Inferior parietal cortex (tissue), 1 donor: ENCODE measurements at regions not wholly inside any gene's neighbourhood (a gene's known extent, or its start where the extent isn't known, plus 50 kb on each side); places are given as distances from the start of the nearest gene placed in this dataset.

Experiments used
- DNase-seq: peaks from one replicate; pipeline ENCODE4 v3.0.0-alpha.2; 2016; ENCODE audit errors: extremely low spot score

DNA sequence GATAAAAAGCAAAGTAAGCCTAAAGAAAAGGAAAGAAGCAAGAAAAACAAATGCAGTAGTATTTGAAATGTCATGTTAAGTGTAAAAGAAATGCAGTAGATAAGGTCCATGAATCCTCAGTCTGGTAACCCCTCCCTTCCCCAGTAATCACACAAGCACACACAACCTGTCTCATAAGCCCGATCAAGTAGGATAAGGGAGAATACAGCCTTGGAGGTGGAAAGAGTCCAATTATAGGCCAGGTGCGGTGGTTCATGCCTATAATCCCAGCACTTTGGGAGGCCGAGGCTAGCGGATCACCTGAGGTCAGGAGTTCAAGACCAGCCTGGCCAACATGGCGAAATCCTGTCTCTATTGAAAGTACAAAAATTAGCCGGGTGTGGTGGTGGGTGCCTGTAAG lies 117.9 kb downstream of the GADD45G start:
- no peak for DNase-seq

DNA sequence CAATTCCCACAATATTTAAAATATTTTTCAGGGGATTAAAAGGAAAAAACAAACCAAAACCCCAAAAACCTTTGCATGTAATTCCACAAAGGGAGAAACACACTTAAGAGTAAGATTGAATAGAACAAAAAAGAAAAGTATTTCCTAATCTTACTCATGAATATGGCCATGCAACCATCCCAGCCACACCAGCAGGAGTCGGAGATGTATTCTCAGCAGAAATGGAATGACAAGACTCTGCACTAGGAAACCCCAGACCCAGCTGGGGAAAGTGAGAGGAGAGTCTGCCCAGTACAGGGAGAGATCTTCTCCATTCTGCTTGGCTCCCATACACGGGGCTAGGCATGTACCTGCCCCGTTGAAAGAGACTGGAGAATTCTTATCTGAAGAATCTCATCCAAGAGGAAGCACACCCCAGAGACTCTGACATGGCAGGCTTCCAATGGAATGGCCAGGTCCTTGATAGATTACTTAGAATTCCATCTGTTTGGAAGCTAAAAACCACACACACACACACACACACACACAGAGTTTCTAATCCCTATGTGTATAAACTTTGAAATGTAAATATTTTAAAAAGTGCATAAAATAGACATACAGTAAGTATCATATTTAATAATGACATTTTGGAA lies 118.8 kb downstream of the GADD45G start:
- no peak for DNase-seq

DNA sequence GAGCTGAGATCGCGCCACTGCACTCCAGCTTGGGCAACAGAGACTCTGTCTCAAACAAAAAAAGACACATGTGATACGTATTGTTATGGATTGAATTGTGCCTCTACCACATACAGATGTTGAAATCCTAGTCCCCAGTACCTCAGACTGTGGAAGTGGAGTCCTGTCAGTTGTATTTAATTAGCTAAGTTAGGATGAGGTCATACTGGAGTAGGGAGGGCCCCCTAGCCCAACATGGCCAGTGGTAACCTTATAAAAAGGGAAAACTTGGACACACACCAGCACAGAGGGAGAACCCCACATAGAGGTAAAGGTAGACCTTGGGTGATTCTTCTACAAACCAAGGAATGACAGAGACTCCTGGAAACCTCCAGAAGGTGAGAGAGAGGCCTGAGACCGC lies 119.8 kb downstream of the GADD45G start:
- DNase-seq, result no peak

DNA sequence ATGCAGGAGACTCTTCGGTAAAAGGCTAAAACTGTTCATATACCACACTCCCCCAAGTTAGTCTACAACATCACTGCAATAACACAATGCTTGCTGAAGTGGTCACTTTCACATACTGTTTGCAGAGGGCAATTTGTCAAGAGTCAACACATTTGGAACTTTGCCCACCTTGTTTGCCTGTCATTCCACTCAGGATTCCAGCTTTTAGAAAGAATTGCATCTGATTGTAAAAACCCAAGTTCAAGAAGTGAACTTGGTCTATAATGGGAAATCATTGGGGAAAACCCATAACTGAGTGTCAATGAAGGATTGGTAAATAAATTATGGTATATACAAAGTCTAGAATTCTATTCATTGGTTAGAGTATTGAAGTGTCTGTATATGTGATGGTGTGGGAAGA lies 120.5 kb downstream of the GADD45G start:
- no peak for DNase-seq

DNA sequence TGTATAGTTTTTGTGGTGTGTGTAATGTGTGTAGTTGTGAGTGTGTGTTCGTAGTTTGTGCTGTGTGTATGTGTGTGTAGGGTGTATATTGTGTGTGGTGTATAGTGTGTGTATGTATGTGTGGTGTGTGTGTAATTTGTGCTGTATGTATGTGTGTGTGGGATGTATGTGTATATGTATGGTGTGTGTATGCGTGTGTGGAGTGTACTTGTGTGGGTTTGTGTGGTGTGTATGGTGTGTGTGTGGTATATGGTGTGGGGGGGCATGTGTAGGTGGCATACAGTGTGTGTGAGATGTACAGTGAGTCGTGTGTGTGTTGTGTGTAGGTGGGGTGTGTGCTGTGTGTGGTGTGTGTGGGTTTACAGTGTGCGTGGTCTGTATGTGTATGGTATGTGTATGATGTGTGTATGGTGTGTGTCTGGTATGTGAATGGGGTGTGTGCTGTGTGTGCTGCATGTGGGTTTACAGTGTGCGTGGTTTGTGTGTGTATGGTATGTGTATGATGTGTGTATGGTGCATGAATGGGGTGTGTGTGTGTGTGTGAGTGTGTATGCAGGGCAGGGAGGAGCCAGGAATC lies 125.2 kb downstream of the GADD45G start:
- no peak for DNase-seq

DNA sequence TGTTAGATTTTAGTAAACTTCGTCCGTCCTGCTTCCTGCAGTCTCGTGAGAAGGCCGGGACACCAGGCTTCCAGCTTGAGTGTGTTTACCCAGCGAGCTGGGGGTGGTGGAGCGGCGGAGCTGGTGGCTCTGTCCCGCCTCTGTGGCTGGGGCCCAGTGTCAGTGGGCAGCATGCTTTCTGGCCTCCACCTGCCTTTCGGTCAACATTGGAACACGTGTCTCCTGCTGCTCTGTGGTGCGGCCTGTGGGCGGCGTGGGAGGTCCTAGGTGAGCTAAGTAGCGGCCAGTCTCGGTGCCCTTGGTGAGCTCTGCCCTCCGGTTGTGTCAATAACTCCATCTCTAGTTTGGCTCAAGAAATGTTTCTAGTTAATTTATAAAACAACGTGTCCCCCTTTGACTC lies 125.9 kb downstream of the GADD45G start:
- DNase-seq, result no peak

DNA sequence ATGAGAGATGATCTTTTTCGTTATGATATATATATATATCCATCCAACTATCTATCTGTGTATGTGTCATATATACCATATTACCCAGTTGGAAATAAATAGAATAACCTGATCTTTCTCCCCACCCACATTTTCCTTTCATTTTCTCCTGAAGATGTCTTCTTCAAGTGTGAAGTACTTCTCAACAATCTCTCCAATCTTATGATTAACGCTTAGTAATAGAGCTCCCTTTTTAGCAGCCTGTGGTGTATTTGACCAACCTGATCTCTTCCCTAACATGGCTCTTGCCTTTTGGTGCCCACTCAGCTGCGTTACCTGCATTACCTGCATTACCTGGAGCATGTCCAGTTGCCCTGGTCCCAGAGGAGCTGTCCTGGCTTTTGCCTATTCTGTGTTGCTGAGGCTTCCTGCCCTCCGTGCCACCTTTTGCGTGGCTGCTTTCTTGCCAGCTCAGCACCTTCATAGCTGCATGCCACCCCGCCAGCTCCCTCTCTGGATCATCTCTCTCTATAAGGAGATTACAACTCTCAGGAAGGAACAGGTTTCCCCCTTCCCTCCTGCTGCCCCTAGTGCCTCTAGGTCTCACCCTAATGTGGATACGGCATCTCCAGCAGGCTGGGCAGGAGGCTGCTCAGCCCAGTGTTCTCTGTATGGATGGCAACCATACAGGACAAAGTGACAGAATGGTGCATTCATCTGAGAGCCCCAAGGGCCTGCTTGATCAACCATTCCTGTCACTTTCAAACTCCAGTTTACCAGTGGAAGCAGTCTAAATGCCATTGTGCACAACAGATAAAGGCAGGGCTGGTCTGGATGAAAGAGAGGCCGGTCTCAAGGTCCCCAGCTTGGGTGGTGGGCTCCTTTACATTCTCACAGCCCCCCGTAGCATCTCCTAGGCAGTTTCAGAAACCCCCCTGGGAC lies 126.7 kb downstream of the GADD45G start:
- DNase-seq, result no peak

DNA sequence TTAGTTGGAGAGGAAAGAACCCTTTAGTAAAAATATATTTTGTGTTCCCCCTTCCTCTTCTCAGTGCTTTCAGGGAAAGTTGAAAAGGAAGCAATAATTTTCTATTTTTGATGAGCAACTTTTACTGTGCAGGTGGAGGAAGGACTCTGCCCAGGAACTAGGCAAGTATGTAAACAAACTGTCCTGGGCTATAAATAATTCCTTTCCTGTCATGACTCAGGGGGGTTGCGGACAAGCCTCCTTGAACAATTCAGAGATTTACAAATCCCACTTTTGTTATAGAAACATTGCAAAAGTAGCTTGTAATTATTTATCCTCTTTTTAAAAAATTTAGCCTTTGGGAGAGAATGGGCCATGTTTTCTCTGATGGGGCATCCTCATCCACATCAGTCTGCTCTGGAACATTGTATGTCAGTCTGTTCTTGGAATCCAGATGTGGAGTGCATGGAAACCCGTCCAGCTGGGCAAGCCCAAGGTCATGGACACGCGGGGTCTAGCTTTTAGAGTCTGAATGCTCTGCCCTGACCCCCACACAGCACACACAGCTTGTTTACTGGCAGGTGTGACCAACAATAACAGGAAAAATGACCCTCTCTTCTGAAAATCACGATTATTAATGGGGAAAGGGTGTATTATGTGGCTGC lies 127.6 kb downstream of the GADD45G start:
- DNase-seq, result no peak

DNA sequence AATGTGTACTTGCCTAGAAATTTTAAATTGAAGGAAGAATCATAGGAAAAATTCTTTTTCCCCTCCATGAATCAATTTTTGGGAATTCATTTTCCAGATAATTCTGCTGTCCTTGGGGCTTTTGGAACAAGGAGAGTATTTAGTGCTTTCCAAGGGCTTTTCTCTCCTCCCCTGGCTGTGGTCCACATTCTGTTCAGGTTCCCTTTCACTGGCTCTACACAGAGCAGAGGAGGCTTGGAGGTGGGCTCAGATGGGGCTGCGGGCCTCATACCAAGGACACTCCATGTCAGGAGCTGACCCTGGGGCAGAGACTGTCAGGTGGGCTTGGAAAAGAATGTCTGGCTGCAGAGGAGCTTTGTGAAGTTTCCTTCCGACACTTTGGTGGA lies 128.1 kb downstream of the GADD45G start:
- DNase-seq, result no peak

DNA sequence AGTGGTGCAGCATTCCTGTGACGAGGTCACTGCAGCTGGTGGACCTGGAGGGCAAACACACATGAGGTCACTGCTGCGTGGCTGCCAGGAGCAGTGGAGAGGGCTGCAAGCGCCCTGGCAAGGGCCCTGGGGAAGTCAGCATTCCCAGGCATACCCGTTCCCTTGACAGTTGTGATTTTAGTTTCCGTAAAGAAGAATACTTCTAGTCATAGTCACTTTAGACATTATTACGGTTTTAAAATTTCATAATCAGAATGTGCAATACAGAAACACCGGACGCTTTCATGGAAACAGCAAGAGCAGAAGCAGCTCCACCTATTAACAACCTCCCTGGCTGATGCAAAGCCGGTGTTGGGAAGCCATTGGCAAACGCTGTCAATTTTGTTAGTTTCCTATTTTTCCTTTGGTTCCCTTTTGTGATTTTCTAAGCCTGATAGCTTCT lies 129.8 kb downstream of the GADD45G start:
- no peak for DNase-seq

DNA sequence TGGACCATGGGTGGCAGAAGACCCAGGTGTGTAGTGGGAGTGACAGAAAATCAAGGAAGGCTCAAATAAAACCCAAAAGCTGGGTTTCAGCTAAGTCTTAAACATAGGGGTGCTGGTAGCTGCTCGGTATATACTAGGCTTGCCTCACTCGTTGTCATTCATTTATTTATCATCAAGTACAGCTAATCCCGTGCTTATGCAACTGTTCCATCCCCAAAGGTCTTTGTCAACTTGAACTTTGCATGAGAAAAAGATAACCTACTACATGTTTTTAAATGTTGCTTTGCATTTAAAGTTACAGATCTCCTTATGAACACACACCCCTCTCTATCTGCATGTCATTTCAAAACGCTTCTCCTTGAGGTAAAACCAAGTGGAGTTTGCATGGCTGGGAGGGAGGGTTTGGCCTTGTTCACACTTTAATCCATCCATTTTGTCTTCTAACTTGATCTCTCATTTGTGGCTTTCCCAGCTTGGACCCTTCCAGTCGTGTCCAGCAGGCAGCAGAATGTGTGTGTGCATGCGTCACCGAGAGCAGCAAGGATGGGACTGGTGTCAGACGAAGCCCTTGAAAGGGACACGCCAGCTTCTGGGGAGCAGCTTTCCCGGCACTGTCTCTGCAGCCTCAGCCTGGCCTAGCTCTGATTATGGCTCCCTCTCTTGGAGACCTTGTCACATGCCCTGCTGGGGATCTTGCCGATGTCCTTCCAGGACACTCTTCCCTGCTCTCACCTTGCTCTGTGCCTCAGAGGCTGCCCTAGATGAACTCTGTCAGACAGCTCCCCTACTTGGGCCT lies 133.5 kb downstream of the GADD45G start:
- DNase-seq, result no peak

DNA sequence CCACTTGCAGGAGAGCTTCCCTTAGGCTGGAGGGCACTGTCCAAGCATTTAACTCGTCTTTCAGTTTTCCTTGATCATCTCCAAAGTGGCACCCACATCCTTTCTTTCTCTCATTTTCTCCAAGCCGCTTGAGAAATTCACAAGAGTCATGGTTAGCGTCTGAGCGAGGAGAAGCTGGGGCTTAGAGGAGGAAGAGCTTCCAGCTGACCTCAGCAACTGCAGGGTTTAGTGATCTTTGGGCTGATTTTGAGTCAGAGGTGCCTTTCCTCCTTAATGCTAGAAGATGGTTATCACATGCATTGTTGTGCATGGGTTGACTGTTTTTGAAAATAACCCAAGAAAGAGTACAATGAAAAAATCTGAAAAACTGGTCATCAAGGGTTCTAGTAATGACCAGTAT lies 134.7 kb downstream of the GADD45G start:
- no peak for DNase-seq

DNA sequence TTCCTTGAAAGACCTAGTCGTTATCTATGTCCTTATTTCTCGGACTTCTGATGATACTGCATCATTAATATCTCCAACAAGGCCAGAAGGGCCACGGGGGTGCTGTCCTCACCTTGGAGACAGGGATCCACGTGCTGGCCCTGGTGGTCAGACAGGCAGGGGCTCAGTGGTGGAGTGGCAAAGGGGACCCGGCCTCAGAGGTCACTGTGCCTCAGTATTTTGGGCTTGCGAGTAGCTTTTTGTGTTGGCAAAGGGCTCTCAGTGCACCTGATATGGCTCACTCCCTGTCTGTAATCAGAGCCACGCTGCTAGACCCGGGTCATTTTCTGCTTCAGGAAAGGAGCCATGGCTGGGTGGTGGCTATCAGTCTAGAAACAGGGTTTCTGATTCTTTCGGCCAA lies 135.1 kb downstream of the GADD45G start:
- DNase-seq, result no peak

DNA sequence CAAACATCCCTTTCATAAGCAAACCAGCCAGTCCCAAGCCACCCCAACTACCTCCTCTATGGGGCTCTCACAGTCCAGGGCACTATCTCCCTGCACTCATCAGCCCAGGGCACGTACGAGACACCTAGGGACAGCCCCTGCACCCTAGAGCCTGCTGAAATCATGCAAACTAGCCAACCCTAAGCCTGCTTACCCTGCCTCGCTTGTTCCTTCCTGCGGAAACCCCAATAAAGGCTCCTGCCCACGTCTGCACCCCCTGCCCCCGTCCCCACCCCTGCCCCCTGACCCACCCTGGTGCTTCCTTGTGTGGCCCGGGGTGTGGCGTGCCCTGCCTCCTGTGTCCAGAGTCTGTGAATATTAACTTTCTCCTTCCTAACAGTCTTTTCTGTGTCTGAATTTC lies 135.9 kb downstream of the GADD45G start:
- DNase-seq, result no peak

DNA sequence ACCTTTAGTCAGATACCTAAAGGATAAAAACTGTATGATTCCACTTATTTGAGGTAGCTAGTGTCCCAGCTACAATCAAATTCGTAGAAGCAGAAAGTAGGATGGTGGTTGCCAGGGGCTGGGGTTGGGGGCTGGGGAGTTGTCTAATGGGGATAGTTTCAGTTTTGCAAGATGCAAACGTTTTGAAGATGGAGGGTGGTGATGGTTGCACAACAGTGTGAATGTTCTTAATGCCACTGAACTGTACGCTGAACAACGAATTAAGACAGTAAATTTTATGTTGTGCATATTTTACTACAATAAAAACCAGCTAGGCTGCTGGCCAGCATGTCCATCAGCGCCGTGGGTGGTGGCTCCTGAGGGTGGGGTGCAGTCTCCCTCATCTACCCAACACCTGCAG lies 137.8 kb downstream of the GADD45G start:
- DNase-seq, result no peak

DNA sequence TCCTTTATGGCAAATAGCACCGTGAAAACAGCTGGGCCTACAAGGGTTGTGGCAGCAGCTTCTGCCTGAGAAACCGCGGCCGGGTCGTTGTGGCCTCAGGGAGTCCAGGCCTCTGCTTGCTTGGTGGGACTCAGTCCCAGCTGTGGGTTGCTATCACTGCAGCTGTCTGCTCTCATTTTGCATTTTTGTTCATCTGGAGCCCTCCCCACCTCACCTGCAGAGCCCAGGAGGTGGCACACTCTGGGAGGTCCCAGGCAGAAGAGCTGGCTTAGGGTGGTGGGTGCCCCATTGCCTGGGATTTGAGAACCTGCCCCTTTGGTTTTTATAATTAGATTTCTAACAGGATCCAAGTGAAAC lies 138.4 kb downstream of the GADD45G start:
- no peak for DNase-seq

DNA sequence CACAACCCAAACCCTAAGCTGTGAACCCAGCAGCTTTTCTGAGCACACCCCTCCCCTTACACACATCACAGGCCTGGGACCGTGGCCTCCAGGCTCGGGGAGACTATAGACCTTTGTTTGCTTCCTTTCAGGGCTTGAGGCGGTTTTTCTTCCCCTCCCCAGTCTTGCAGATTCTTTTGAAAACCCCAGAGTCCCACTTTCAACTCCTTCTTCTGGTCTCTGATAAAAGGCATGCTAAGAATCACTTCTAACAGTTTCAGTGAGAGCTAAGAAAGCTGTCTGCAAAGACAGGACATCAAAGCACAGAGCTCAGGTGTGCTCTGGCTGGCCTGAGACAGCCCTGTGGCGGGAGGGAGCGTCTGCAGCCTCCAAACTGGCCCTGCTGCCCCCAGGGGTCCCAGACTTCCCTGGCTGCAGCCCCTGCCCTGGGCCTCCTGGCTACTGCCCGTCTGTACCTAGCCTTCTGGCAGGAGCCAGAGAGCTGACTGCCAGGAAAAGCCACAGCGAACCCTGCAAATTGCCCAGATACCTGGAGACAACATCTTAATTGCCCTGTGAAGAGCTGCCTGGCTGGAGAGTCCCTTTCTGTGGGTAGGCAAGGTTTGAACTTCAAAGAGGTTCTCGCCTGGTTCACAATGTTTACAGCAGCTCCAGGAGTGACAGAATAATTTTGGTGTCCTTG lies 138.9 kb downstream of the GADD45G start:
- DNase-seq, result no peak

DNA sequence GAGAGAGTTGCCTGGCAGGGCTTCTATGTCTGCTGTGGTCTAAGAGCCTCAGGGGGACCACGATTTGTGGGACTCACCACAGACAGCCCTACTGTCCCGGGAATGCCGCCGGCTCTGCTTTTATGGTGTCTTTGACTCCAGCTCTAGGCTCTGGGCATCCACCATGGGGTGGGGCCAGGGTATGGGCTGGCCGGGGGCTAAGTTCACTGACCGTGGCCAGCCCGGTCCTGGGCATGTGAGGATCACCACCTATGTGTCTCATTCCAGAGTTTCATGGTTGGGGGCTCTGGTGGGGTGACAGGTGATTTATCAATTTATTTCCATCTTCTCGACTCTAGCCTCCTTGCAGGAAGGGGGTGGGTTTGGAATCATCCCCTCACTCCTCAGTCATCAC lies 139.4 kb downstream of the GADD45G start:
- no peak for DNase-seq

DNA sequence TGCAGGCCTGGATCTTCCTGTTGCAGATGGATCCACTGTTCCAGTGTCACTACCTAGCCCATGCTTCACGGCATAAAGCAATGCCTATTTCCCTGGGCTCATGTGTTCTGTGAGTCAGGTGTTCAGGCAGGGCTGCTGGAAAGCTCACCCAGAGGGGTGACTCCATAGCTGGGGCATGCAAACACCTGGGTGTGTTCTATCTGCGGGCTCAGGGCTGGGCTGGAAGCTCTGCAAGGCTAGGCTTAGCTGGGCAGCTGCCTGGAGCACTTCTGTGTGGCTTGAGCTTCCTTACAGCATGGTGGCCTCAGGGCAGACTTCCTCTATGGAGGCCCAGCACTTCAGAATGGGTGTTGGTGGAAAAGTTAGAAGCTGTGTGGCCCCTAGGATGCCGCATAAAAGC lies 139.9 kb downstream of the GADD45G start:
- DNase-seq, result no peak

DNA sequence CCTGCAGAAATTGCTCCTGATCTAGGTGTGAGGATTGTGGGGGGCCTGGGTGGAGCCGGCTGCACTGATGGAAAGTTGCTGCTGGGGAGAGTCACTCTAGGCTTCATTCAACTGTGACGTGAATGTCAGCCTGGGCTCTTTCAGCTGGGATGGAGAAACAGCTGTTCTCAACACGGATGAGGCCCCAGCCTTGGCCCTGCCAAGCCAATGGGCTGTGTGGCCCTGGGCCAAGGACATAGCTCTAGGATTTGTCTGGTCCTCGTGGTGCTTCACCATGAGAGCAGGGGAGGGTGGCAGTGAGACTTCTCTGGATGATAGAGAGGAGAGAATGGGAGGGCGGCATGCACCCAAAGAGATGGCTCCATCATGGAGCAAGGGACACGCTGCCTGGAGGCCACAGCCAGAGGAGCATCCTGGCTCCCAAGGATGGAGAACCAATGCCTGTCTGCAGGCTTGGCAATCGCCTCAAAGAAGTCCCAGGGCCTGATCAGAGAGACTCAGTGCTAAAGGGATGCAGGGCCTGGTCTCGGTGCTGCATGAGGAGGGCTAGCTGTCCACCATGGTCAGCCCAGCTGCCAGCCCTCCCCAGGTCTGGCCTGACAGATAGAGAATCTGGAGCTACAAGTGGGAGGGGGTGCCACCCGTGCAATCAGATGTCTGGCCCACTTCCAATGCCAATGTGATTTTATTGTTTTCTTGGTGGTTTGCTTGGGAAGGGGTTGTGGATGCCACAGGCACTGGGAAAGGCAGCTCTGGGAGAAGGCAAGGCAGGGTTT lies 141.0 kb downstream of the GADD45G start:
- DNase-seq, result no peak
